SW480 (cell line): ENCODE measurements at regions not wholly inside any gene's neighbourhood (a gene's known extent, or its start where the extent isn't known, plus 50 kb on each side); places are given as distances from the start of the nearest gene placed in this dataset.
A peak's percentile ranks its signal among the peaks of the same experiment; 100 is the strongest.

Experiments
- DNase-seq: peaks from one replicate; pipeline ENCODE4 v3.0.0-alpha.2; 2016; ENCODE audit warnings: low spot score

GRCh38 chr10:56606202-56606601 is 245.1 kb upstream of the ZWINT start:
- no peak for DNase-seq

GRCh38 chr10:56605051-56605450 is 244.0 kb upstream of the ZWINT start:
- no peak for DNase-seq

GRCh38 chr10:56604624-56605023 is 243.6 kb upstream of the ZWINT start:
- DNase-seq: no peak

GRCh38 chr10:56599201-56599600 is 238.1 kb upstream of the ZWINT start:
- no peak for DNase-seq

GRCh38 chr10:56596257-56596656 is 235.2 kb upstream of the ZWINT start:
- no peak for DNase-seq

- DNase-seq: no peak
Observed at GRCh38 chr10:56593120-56593519, 232.1 kb upstream of the ZWINT start.

GRCh38 chr10:56586461-56586891 is 225.4 kb upstream of the ZWINT start:
- no peak for DNase-seq

- no peak for DNase-seq
Observed at GRCh38 chr10:56585447-56586171, 224.6 kb upstream of the ZWINT start.

GRCh38 chr10:56583316-56583715 is 222.3 kb upstream of the ZWINT start:
- DNase-seq: no peak

GRCh38 chr10:56567580-56567979 is 206.5 kb upstream of the ZWINT start:
- DNase-seq: no peak

- DNase-seq: no peak
Observed at GRCh38 chr10:56561336-56561735, 200.3 kb upstream of the ZWINT start.

- no peak for DNase-seq
Observed at GRCh38 chr10:56551037-56551436, 190.0 kb upstream of the ZWINT start.

- no peak for DNase-seq
Observed at GRCh38 chr10:56547163-56547562, 186.1 kb upstream of the ZWINT start.

GRCh38 chr10:56537984-56538383 is 176.9 kb upstream of the ZWINT start:
- peak; percentile 64 for DNase-seq

- no peak for DNase-seq
Observed at GRCh38 chr10:56522166-56522565, 161.1 kb upstream of the ZWINT start.

- no peak for DNase-seq
Observed at GRCh38 chr10:56508562-56508961, 147.5 kb upstream of the ZWINT start.

GRCh38 chr10:56507033-56507432 is 146.0 kb upstream of the ZWINT start:
- DNase-seq: no peak

GRCh38 chr10:56505555-56505954 is 144.5 kb upstream of the ZWINT start:
- no peak for DNase-seq

- DNase-seq: no peak
Observed at GRCh38 chr10:56496186-56496486, 135.1 kb upstream of the ZWINT start.

- no peak for DNase-seq
Observed at GRCh38 chr10:56487746-56488145, 126.7 kb upstream of the ZWINT start.

- DNase-seq: no peak
Observed at GRCh38 chr10:56481521-56482091, 120.5 kb upstream of the ZWINT start.

GRCh38 chr10:56472978-56473377 is 111.9 kb upstream of the ZWINT start:
- DNase-seq: no peak

- no peak for DNase-seq
Observed at GRCh38 chr10:56470701-56471100, 109.6 kb upstream of the ZWINT start.

GRCh38 chr10:56469482-56469881 is 108.4 kb upstream of the ZWINT start:
- no peak for DNase-seq
